Testis (tissue), 2 donors: ENCODE measurements at regions not wholly inside any gene's neighbourhood (a gene's known extent, or its start where the extent isn't known, plus 50 kb on each side); places are given as distances from the start of the nearest gene placed in this dataset.

Experiments used
- DNase-seq: peaks from one replicate; pipeline ENCODE4 v3.0.0-alpha.2; 2019
- H3K27ac ChIP-seq, 2 donors: fragments of 200-600 bp; sonication (generic); one replicate each; pipeline ENCODE4 v1.5.1; 2019
- H3K27me3 ChIP-seq: fragments of 200-600 bp; sonication (generic); one replicate; pipeline ENCODE4 v1.5.1; 2019
- H3K36me3 ChIP-seq: fragments of 200-600 bp; sonication (generic); one replicate; pipeline ENCODE4 v1.5.1; 2017; ENCODE audit warnings: low read depth; ENCODE audit errors: missing control alignments
- H3K4me1 ChIP-seq: fragments of 200-600 bp; sonication (generic); one replicate; pipeline ENCODE4 v1.5.1; 2019
- H3K4me3 ChIP-seq, 2 donors: fragments of 200-600 bp; sonication (generic); one replicate each; pipeline ENCODE4 v1.5.1; 2017 to 2019
- H3K9me3 ChIP-seq: fragments of 200-600 bp; sonication (generic); one replicate; pipeline ENCODE4 v1.5.1; 2017
- POLR2A ChIP-seq: fragments of 450-650 bp; IDR thresholded peaks from one replicate; pipeline ENCODE4 v1.6.1; 2017; ENCODE audit warnings: antibody characterized with exemption, mild to moderate bottlenecking, moderate library complexity
- WGBS, 2 donors: methylation state at CpG; one replicate each; pipeline ENCODE4 v1.1.5; 2018; 5-methylcytosine and 5-hydroxymethylcytosine counted together
- intact Hi-C: fragments of 100-400 bp; cut with DNase I; formaldehyde crosslinking; loops from one replicate; pipeline ENCODE4 v1.15.1; 2023; ENCODE audit warnings: low total_unique reads
- TF ChIP-seq, protein P1 (sequence below), 3 experiments: fragments of 450-650 bp in 2 of 3; fragments of 200-600 bp in 1 of 3; sonication (generic) in 1 of 3; IDR thresholded peaks; one replicate each; pipeline ENCODE4 v1.5.1; 2016 to 2019; ENCODE audit warnings: antibody characterized with exemption in 3 of 3, mild to moderate bottlenecking in 2 of 3, moderate library complexity in 1 of 3

DNA sequence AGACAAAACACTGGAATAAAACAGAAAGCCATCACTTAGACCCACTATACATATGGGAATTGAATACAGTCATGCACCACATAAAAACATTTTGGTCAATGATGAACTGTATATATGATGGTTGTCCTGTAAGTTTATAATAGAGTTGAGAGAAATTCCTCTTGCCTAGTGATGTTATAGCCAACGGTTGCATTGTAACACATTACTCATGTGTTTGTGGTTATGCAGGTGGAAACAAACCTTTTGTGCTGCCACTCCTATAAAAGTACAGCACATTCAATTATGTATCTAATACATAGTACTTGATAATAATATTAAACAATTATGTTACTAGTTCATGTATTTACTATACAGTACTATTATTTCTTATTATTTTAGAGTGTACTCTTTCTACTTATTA, 381.2 kb upstream of the MBL2 start:
- H3K4me1 ChIP-seq = no peaks in the 10 kb centered on the region
- no peaks in the 10 kb centered on the region for H3K9me3 ChIP-seq
- no peaks in the 10 kb centered on the region for H3K36me3 ChIP-seq
- no peak for TF ChIP-seq POLR2A
- TF ChIP-seq, protein P1, sequence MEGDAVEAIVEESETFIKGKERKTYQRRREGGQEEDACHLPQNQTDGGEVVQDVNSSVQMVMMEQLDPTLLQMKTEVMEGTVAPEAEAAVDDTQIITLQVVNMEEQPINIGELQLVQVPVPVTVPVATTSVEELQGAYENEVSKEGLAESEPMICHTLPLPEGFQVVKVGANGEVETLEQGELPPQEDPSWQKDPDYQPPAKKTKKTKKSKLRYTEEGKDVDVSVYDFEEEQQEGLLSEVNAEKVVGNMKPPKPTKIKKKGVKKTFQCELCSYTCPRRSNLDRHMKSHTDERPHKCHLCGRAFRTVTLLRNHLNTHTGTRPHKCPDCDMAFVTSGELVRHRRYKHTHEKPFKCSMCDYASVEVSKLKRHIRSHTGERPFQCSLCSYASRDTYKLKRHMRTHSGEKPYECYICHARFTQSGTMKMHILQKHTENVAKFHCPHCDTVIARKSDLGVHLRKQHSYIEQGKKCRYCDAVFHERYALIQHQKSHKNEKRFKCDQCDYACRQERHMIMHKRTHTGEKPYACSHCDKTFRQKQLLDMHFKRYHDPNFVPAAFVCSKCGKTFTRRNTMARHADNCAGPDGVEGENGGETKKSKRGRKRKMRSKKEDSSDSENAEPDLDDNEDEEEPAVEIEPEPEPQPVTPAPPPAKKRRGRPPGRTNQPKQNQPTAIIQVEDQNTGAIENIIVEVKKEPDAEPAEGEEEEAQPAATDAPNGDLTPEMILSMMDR (IDR thresholded peaks at IDR 0.05) = no peak
- no peaks in the 10 kb centered on the region for H3K27me3 ChIP-seq
- WGBS, 2 donors = 97 to 100% methylated on average over 1 of the region's 1 CpG
- intact Hi-C loops = no loop called here
- no peak for DNase-seq
- H3K27ac ChIP-seq = no peak overlapping the region
- no peak overlapping the region for H3K4me3 ChIP-seq

GRCh38 chr10:53140506-53140905, 367.9 kb upstream of the MBL2 start:
- Histone ChIP-seq H3K27ac (no peak overlapping the region), H3K4me1 (no peaks in the 10 kb centered on the region), H3K4me3 (no peak overlapping the region), H3K36me3 (no peaks in the 10 kb centered on the region), H3K27me3 (no peaks in the 10 kb centered on the region), H3K9me3 (no peaks in the 10 kb centered on the region)
- no peak for TF ChIP-seq POLR2A
- TF ChIP-seq, protein P1 (IDR thresholded peaks at IDR 0.05) = no peak
- 64 to 77% methylated on average over 1 of the region's 1 CpG for WGBS, 2 donors
- intact Hi-C loops = no loop called here
- no peak for DNase-seq

- no peak for DNase-seq
- no peaks in the 10 kb centered on the region for H3K9me3 ChIP-seq
- no peaks in the 10 kb centered on the region for H3K27me3 ChIP-seq
- H3K27ac ChIP-seq = no peak overlapping the region
- H3K4me3 ChIP-seq = no peak overlapping the region
- no peaks in the 10 kb centered on the region for H3K4me1 ChIP-seq
- TF ChIP-seq POLR2A = no peak
- TF ChIP-seq, protein P1 (IDR thresholded peaks at IDR 0.05) = no peak
- H3K36me3 ChIP-seq = no peaks in the 10 kb centered on the region
- intact Hi-C loops = no loop called here
- 87 to 90% methylated on average over 2 of the region's 2 CpGs for WGBS, 2 donors
Measured at GRCh38 chr10:53135897-53136253, 363.3 kb upstream of the MBL2 start.

- Histone ChIP-seq H3K27ac (no peak overlapping the region), H3K4me1 (no peaks in the 10 kb centered on the region), H3K36me3 (no peaks in the 10 kb centered on the region), H3K27me3 (no peaks in the 10 kb centered on the region), H3K9me3 (no peaks in the 10 kb centered on the region), H3K4me3 (no peak overlapping the region)
- WGBS, 2 donors = 96 to 98% methylated on average over 2 of the region's 2 CpGs
- DNase-seq = no peak
- intact Hi-C loops = no loop called here
- no peak for TF ChIP-seq POLR2A
- TF ChIP-seq, protein P1 (IDR thresholded peaks at IDR 0.05) = no peak
Measured at GRCh38 chr10:53135213-53135896, 362.8 kb upstream of the MBL2 start.

DNA sequence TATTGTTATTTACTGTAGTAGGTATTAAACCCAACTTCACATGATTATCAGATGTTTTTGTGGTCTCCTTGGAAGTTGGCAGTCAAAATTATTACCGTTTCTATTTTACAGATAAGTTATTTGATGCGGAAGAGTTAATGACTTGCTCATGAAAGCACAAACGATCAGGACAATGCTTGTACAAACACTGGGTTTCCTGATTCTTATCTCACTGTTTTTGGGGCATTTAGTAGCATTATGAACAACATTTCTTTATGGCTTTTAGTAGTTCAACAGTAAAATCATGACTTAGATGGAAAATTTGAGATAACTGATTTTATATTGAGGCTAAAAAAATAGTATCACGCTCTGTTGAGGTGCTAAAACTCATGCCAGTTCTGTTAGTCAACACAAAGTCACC, 361.5 kb upstream of the MBL2 start:
- TF ChIP-seq POLR2A = no peak
- TF ChIP-seq, protein P1 (IDR thresholded peaks at IDR 0.05) = no peak
- H3K9me3 ChIP-seq = no peaks in the 10 kb centered on the region
- H3K36me3 ChIP-seq = no peaks in the 10 kb centered on the region
- H3K27me3 ChIP-seq = no peaks in the 10 kb centered on the region
- WGBS, 2 donors = 65 to 76% methylated on average over 4 of the region's 4 CpGs
- intact Hi-C loops = no loop called here
- H3K4me3 ChIP-seq = no peak overlapping the region
- DNase-seq = no peak
- H3K4me1 ChIP-seq = no peaks in the 10 kb centered on the region
- H3K27ac ChIP-seq = no peak overlapping the region
